ENCODE measurements at regions not wholly inside any gene's neighbourhood (a gene's known extent, or its start where the extent isn't known, plus 50 kb on each side); places are given as distances from the start of the nearest gene placed in this dataset.

DNA sequence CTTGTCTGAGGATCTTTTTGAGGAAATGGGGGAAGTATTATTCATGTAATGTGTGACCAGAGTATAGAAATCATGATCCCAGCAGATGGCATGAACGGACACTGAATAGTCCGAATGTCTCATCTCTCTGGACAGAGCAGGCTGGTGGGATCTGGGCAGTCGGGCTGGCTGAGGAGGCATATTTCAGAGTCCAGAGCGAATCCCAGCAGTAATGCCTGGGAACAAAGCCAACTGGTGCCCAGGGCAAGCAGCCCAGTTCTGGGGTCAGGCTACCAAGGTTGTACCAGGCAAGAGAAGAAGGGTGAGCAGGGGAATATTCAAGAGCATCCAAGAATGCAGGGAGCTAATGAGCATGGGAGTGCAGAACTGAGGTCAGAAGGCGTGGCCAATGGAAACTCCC, 306.4 kb downstream of the ZSWIM6 start:
- DNase-seq (ENCODE audit: extremely low spot score), result no peak
- ChIA-PET POLR2A (no interaction called here), CTCF (no interaction called here)
- TF ChIP-seq L3MBTL2 (conservative IDR thresholded peaks at IDR 0.05) (no peak), SP1 (IDR thresholded peaks at IDR 0.05) (no peak), HDGF (IDR thresholded peaks at IDR 0.05; ENCODE audit: borderline replicate concordance) (no peak), TARDBP (IDR thresholded peaks at IDR 0.05) (no peak), LEF1 (IDR thresholded peaks at IDR 0.05; ENCODE audit: borderline replicate concordance) (no peak), NFRKB (IDR thresholded peaks at IDR 0.05) (no peak), ARNT (IDR thresholded peaks at IDR 0.05) (no peak), SUZ12 (IDR thresholded peaks at IDR 0.05) (no peak), ZNF384 (IDR thresholded peaks at IDR 0.05) (no peak), BHLHE40 (IDR thresholded peaks at IDR 0.05; ENCODE audit: borderline replicate concordance) (no peak), CTBP1 (IDR thresholded peaks at IDR 0.05; ENCODE audit: borderline replicate concordance) (no peak), FOXM1 (IDR thresholded peaks at IDR 0.05; ENCODE audit: borderline replicate concordance) (no peak), FOXA1 (IDR thresholded peaks at IDR 0.05) (no peak), FOXK2 (IDR thresholded peaks at IDR 0.05) (no peak), ELF4 (IDR thresholded peaks at IDR 0.05) (no peak)
- TF ChIP-seq, protein P1, sequence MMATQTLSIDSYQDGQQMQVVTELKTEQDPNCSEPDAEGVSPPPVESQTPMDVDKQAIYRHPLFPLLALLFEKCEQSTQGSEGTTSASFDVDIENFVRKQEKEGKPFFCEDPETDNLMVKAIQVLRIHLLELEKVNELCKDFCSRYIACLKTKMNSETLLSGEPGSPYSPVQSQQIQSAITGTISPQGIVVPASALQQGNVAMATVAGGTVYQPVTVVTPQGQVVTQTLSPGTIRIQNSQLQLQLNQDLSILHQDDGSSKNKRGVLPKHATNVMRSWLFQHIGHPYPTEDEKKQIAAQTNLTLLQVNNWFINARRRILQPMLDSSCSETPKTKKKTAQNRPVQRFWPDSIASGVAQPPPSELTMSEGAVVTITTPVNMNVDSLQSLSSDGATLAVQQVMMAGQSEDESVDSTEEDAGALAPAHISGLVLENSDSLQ (IDR thresholded peaks at IDR 0.05), result no peak

- DNase-seq (ENCODE audit: extremely low spot score), result no peak
- TF ChIP-seq ARNT (IDR thresholded peaks at IDR 0.05) (no peak), ZNF384 (IDR thresholded peaks at IDR 0.05) (no peak), CTBP1 (IDR thresholded peaks at IDR 0.05; ENCODE audit: borderline replicate concordance) (no peak), FOXK2 (IDR thresholded peaks at IDR 0.05) (no peak), FOXA1 (IDR thresholded peaks at IDR 0.05) (no peak), FOXM1 (IDR thresholded peaks at IDR 0.05; ENCODE audit: borderline replicate concordance) (no peak), SUZ12 (IDR thresholded peaks at IDR 0.05) (no peak), BHLHE40 (IDR thresholded peaks at IDR 0.05; ENCODE audit: borderline replicate concordance) (no peak), NFRKB (IDR thresholded peaks at IDR 0.05) (no peak), SP1 (IDR thresholded peaks at IDR 0.05) (no peak)
- ChIA-PET POLR2A (no interaction called here), CTCF (interaction anchor here (0.6 to 1.6 kb wide), 2 partner anchors 16 to 18 kb away, joined by 3 to 6 read pairs; no protein-coding TSS in a partner anchor)
Measured at GRCh38 chr5:61640179-61641021, 308.3 kb downstream of the ZSWIM6 start.

DNA sequence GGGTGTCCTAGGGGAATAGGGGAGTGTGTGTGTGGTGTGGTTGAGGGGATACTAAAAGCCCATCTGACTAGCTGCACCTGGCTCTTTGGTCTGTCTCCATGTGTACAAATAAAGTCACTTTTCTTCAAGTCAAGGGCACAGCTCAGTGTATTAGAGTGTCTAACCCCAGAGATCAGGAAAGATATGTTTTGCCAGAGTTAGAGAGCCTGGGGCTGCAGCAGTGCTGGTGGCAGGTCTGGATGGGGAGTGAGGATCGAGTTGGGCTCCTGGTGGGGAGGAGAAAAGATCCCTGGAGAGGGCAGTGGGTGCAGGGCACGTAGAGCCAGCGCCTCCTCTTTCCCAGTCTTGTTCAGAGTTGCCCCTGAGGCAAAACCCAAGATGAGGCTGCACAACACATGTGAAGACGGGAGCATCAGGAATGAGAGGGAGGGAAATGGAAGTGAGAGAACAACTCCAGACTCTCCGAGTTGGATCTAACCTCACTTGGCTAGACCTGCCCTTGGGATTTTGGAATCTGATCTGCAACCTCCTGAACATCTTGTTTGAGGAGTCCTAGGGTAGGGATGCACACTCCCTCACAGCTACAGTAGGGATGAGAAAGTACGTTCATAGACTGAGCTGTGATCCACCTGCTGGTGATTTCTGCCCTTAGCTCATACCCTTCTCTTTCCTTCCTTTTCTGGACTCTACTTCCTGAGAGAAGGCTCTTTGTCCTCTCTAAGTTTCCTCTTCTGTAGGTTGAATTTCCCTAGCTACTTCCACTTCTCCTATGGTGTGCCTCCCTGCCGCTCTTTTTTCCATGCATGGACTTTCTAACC, 309.9 kb downstream of the ZSWIM6 start:
- TF ChIP-seq L3MBTL2 (conservative IDR thresholded peaks at IDR 0.05) (no peak), TARDBP (IDR thresholded peaks at IDR 0.05) (no peak), LEF1 (IDR thresholded peaks at IDR 0.05; ENCODE audit: borderline replicate concordance) (no peak), FOXK2 (IDR thresholded peaks at IDR 0.05) (no peak), FOXA1 (IDR thresholded peaks at IDR 0.05) (no peak), CTBP1 (IDR thresholded peaks at IDR 0.05; ENCODE audit: borderline replicate concordance) (no peak), SUZ12 (IDR thresholded peaks at IDR 0.05) (no peak), ARNT (IDR thresholded peaks at IDR 0.05) (no peak), FOXM1 (IDR thresholded peaks at IDR 0.05; ENCODE audit: borderline replicate concordance) (no peak), ELF4 (IDR thresholded peaks at IDR 0.05) (no peak), NFRKB (IDR thresholded peaks at IDR 0.05) (no peak), SP1 (IDR thresholded peaks at IDR 0.05) (no peak), BHLHE40 (IDR thresholded peaks at IDR 0.05; ENCODE audit: borderline replicate concordance) (no peak), ZNF384 (IDR thresholded peaks at IDR 0.05) (no peak)
- DNase-seq (ENCODE audit: extremely low spot score), result no peak
- ChIA-PET CTCF (interaction anchor here (1.0 kb wide), 1 partner anchor 16 kb away, joined by 3 read pairs; no protein-coding TSS in a partner anchor), POLR2A (no interaction called here)

GRCh38 chr5:61647672-61648071, 315.6 kb downstream of the ZSWIM6 start:
- ChIA-PET POLR2A (no interaction called here), CTCF (interaction anchor here (0.8 kb wide), 1 partner anchor 11 kb away, joined by 3 read pairs; no protein-coding TSS in a partner anchor)
- TF ChIP-seq CTBP1 (IDR thresholded peaks at IDR 0.05; ENCODE audit: borderline replicate concordance) (no peak), BHLHE40 (IDR thresholded peaks at IDR 0.05; ENCODE audit: borderline replicate concordance) (no peak), ELF4 (IDR thresholded peaks at IDR 0.05) (no peak), TARDBP (IDR thresholded peaks at IDR 0.05) (no peak), HDGF (IDR thresholded peaks at IDR 0.05; ENCODE audit: borderline replicate concordance) (no peak), ZNF384 (IDR thresholded peaks at IDR 0.05) (no peak)
- DNase-seq (ENCODE audit: extremely low spot score), result no peak

DNA sequence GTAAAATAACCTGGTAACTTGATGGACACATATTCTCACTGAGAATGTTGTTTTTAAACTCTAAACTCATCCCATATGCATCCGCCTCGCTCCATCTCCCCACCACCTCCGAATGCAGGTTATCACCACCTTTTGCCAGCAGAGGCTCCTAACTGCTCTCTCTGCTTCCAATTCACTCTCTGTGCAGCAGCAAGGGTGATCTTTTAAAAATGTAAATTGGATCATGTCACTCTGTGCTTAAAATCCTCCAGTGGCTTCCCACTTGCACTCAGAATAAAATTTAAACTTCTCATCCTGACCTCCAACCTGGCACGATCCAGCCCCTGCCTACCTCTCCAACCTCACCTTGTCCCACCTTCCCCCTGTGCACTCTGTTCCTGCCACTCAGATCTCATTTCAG, 317.2 kb downstream of the ZSWIM6 start:
- POLR2A ChIA-PET, result no interaction called here
- DNase-seq (ENCODE audit: extremely low spot score), result no peak
- CTCF ChIA-PET, result interaction anchor here (0.9 kb wide), 1 partner anchor 10 kb away, joined by 3 read pairs; no protein-coding TSS in a partner anchor
- TF ChIP-seq BHLHE40 (IDR thresholded peaks at IDR 0.05; ENCODE audit: borderline replicate concordance) (no peak), ARNT (IDR thresholded peaks at IDR 0.05) (no peak), ELF4 (IDR thresholded peaks at IDR 0.05) (no peak), FOXM1 (IDR thresholded peaks at IDR 0.05; ENCODE audit: borderline replicate concordance) (no peak), NFRKB (IDR thresholded peaks at IDR 0.05) (no peak), FOXK2 (IDR thresholded peaks at IDR 0.05) (no peak), L3MBTL2 (conservative IDR thresholded peaks at IDR 0.05) (no peak), LEF1 (IDR thresholded peaks at IDR 0.05; ENCODE audit: borderline replicate concordance) (no peak), HDGF (IDR thresholded peaks at IDR 0.05; ENCODE audit: borderline replicate concordance) (no peak), TARDBP (IDR thresholded peaks at IDR 0.05) (no peak), FOXA1 (IDR thresholded peaks at IDR 0.05) (no peak), ZNF384 (IDR thresholded peaks at IDR 0.05) (no peak), SUZ12 (IDR thresholded peaks at IDR 0.05) (no peak), SP1 (IDR thresholded peaks at IDR 0.05) (no peak), CTBP1 (IDR thresholded peaks at IDR 0.05; ENCODE audit: borderline replicate concordance) (no peak)
- TF ChIP-seq, protein P1 (IDR thresholded peaks at IDR 0.05), result no peak
